Neuronal stem cell (in vitro differentiated cells): ENCODE measurements at regions not wholly inside any gene's neighbourhood (a gene's known extent, or its start where the extent isn't known, plus 50 kb on each side); places are given as distances from the start of the nearest gene placed in this dataset.
A peak's percentile ranks its signal among the peaks of the same experiment; 100 is the strongest.

Source experiments
- DNase-seq: peaks from one replicate; pipeline ENCODE4 v3.0.0-alpha.2; 2013; ENCODE audit warnings: low spot score
- H2AFZ ChIP-seq: one replicate; pipeline ENCODE4 v1.6.1; 2013; ENCODE audit warnings: mild to moderate bottlenecking, low read length, inconsistent platforms
- H2AK5ac ChIP-seq: 2 replicates; pipeline ENCODE4 v1.6.1; 2013; ENCODE audit warnings: low read depth, mild to moderate bottlenecking, inconsistent platforms, low read length, moderate library complexity, mixed read lengths
- H2BK120ac ChIP-seq: 2 replicates; pipeline ENCODE4 v1.6.1; 2013; ENCODE audit warnings: low read depth, mild to moderate bottlenecking, inconsistent platforms, low read length, moderate library complexity, mixed read lengths
- H2BK12ac ChIP-seq: one replicate; pipeline ENCODE4 v1.6.1; 2013; ENCODE audit warnings: low read length, inconsistent platforms
- H2BK15ac ChIP-seq: 2 replicates; pipeline ENCODE4 v1.6.1; 2013; ENCODE audit warnings: mild to moderate bottlenecking, low read length, inconsistent platforms, mixed read lengths
- H2BK5ac ChIP-seq: one replicate; pipeline ENCODE4 v1.6.1; 2013; ENCODE audit warnings: inconsistent platforms, mild to moderate bottlenecking, low read length, moderate library complexity
- H3K14ac ChIP-seq: one replicate; pipeline ENCODE4 v1.6.1; 2013; ENCODE audit warnings: low read length, inconsistent platforms
- H3K18ac ChIP-seq: 2 replicates; pipeline ENCODE4 v1.6.1; 2013; ENCODE audit warnings: low read length, inconsistent platforms
- H3K23ac ChIP-seq: 2 replicates; pipeline ENCODE4 v1.6.1; 2013; ENCODE audit warnings: low read depth, mild to moderate bottlenecking, mixed read lengths, low read length, inconsistent platforms; ENCODE audit not compliant: poor library complexity
- H3K27ac ChIP-seq: replicated peaks from 3 replicates; pipeline ENCODE4 v1.5.1; 2013; ENCODE audit warnings: low read length, inconsistent platforms
- H3K27me3 ChIP-seq, 3 experiments: 2 replicates each; pipeline ENCODE4 v1.6.1; 2013; ENCODE audit warnings: low read length in 3 of 3, mild to moderate bottlenecking in 2 of 3, inconsistent platforms in 1 of 3, low read depth in 1 of 3, mixed read lengths in 1 of 3, moderate library complexity in 1 of 3; ENCODE audit not compliant: control insufficient read depth in 3 of 3, insufficient read depth in 3 of 3
- H3K36me3 ChIP-seq, 2 donors: replicated peaks in 1 of 2; 2 replicates each; pipeline ENCODE4 v1.6.1; 2013; ENCODE audit warnings: low read length in 2 of 2; ENCODE audit not compliant: control insufficient read depth in 2 of 2, insufficient read depth in 2 of 2
- H3K4ac ChIP-seq: 2 replicates; pipeline ENCODE4 v1.6.1; 2013; ENCODE audit warnings: inconsistent platforms, mild to moderate bottlenecking, low read length, moderate library complexity
- H3K4me1 ChIP-seq, 2 donors: 1 replicate in 1 of 2; 2 replicates in 1 of 2; pipeline ENCODE4 v1.6.1; 2013; ENCODE audit warnings: low read length in 2 of 2, low read depth in 1 of 2; ENCODE audit not compliant: control insufficient read depth in 2 of 2, insufficient read depth in 1 of 2
- H3K4me2 ChIP-seq: one replicate; pipeline ENCODE4 v1.6.1; 2013; ENCODE audit warnings: mild to moderate bottlenecking, low read length, inconsistent platforms; ENCODE audit not compliant: insufficient read depth, poor library complexity, severe bottlenecking
- H3K4me3 ChIP-seq, 2 donors: 2 replicates each; pipeline ENCODE4 v1.5.1; 2013; ENCODE audit warnings: low read length in 2 of 2, mild to moderate bottlenecking in 2 of 2, inconsistent platforms in 1 of 2, moderate library complexity in 1 of 2
- H3K79me1 ChIP-seq: one replicate; pipeline ENCODE4 v1.6.1; 2013; ENCODE audit warnings: low read depth, mild to moderate bottlenecking, inconsistent platforms, low read length, moderate library complexity
- H3K9ac ChIP-seq: one replicate; pipeline ENCODE4 v1.6.1; 2013; ENCODE audit warnings: mild to moderate bottlenecking, low read depth, low read length, inconsistent platforms; ENCODE audit not compliant: poor library complexity
- H3K9me3 ChIP-seq, 2 donors: replicated peaks in 1 of 2; 2 replicates each; pipeline versions ENCODE3 to v1.6.1; 2013; ENCODE audit warnings: low read length in 2 of 2, mild to moderate bottlenecking in 2 of 2, inconsistent platforms in 1 of 2, low read depth in 1 of 2, mixed read lengths in 1 of 2, moderate library complexity in 1 of 2; ENCODE audit not compliant: control insufficient read depth in 2 of 2, insufficient read depth in 1 of 2
- H4K8ac ChIP-seq: one replicate; pipeline ENCODE4 v1.6.1; 2013; ENCODE audit warnings: low read depth, mild to moderate bottlenecking, inconsistent platforms, low read length, moderate library complexity
- H4K91ac ChIP-seq: one replicate; pipeline ENCODE4 v1.6.1; 2013; ENCODE audit warnings: low read length, low read depth, mild to moderate bottlenecking, inconsistent platforms; ENCODE audit not compliant: poor library complexity
- WGBS, 2 donors: extraction: QIAGEN DNeasy Blood & Tissue Kit; methylation state at CpG; one replicate each; pipeline ENCODE4 v1.1.7; 2013; ENCODE audit warnings: missing lambda C conversion rate in 2 of 2, mixed read lengths in 1 of 2; ENCODE audit not compliant: insufficient read length in 2 of 2, insufficient replicate concordance in 1 of 2; ENCODE audit errors: extremely low coverage in 2 of 2; 5-methylcytosine and 5-hydroxymethylcytosine counted together

DNA sequence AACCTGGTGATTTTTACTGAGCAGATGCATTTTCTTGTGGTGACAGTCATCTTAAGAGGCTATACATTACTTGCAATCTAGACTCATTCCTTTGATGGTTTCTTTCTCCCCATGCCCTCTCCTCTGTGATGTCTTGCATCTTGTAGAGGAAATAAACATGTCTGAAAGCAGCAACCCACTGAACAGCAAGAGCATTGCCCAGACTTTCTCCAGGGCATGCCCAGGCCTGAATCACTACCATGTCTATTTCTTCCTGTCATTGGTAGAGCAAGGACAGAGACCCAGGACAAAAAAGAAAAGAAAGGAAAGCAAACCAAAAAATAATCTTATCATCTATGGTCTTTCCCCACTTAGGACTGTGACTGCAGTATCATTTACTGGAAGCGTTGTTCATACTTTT is 326.1 kb downstream of the HNRNPD start:
- no peak overlapping the region for H3K4me2 ChIP-seq
- H3K4me3 ChIP-seq, result no peak overlapping the region
- H3K36me3 ChIP-seq, result no peaks in the 10 kb centered on the region
- no peak overlapping the region for H4K91ac ChIP-seq
- H3K4ac ChIP-seq, result no peak overlapping the region
- no peak overlapping the region for H3K27ac ChIP-seq
- no peak overlapping the region for H3K18ac ChIP-seq
- no peak overlapping the region for H2AK5ac ChIP-seq
- H3K4me1 ChIP-seq, result peaks cover 5 to 10% of the 10 kb centered on the region in 2 donors
- DNase-seq, result no peak
- no peak overlapping the region for H3K9ac ChIP-seq
- no peak overlapping the region for H3K14ac ChIP-seq
- no peak overlapping the region for H2BK12ac ChIP-seq
- H3K27me3 ChIP-seq, result peaks cover 0 to 32% (median 12%) of the 10 kb centered on the region in 3 experiments
- no peaks in the 10 kb centered on the region for H3K79me1 ChIP-seq
- no peaks in the 10 kb centered on the region for H3K9me3 ChIP-seq
- no peak overlapping the region for H2BK5ac ChIP-seq
- H2BK120ac ChIP-seq, result no peak overlapping the region
- H3K23ac ChIP-seq, result no peak overlapping the region
- no CpG with 5 or more reads among the region's 1 CpG for WGBS, 2 donors
- H4K8ac ChIP-seq, result no peak overlapping the region
- H2BK15ac ChIP-seq, result no peak overlapping the region
- H2AFZ ChIP-seq, result no peak overlapping the region

DNA sequence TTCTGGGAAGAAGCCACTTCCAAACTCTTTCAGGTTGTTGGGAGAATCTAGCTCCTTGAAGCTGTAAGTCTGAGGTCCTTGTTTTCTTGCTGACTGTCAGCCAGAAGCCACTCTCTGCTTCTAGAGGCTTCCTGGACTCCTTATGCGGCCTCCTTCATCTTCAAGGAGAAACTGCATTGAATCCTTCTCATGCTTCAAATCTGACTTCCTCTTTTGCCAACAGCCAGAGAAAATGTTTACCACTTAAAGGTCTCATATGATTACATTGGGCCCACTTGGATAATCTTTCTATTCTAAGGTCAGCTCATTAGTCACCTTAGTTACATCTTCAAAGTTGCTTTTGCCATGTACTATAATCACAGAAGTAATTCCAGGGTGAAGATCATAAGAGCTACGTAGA is 327.0 kb downstream of the HNRNPD start:
- H3K4me3 ChIP-seq, result no peak overlapping the region
- H3K9ac ChIP-seq, result no peak overlapping the region
- no peak for DNase-seq
- H3K4me1 ChIP-seq, result peaks cover 5 to 10% of the 10 kb centered on the region in 2 donors
- H3K27me3 ChIP-seq, result peaks cover 0 to 42% (median 15%) of the 10 kb centered on the region in 3 experiments
- H3K14ac ChIP-seq, result no peak overlapping the region
- H3K18ac ChIP-seq, result no peak overlapping the region
- no CpG with 5 or more reads among the region's 2 CpGs for WGBS, 2 donors
- no peak overlapping the region for H3K27ac ChIP-seq
- H2BK12ac ChIP-seq, result no peak overlapping the region
- H2AK5ac ChIP-seq, result no peak overlapping the region
- no peak overlapping the region for H3K23ac ChIP-seq
- H2BK5ac ChIP-seq, result no peak overlapping the region
- H3K4me2 ChIP-seq, result no peak overlapping the region
- no peak overlapping the region for H4K8ac ChIP-seq
- no peaks in the 10 kb centered on the region for H3K79me1 ChIP-seq
- no peak overlapping the region for H4K91ac ChIP-seq
- H2BK120ac ChIP-seq, result no peak overlapping the region
- H3K9me3 ChIP-seq, result no peaks in the 10 kb centered on the region
- H3K4ac ChIP-seq, result no peak overlapping the region
- H2BK15ac ChIP-seq, result no peak overlapping the region
- H3K36me3 ChIP-seq, result no peaks in the 10 kb centered on the region
- H2AFZ ChIP-seq, result no peak overlapping the region

DNA sequence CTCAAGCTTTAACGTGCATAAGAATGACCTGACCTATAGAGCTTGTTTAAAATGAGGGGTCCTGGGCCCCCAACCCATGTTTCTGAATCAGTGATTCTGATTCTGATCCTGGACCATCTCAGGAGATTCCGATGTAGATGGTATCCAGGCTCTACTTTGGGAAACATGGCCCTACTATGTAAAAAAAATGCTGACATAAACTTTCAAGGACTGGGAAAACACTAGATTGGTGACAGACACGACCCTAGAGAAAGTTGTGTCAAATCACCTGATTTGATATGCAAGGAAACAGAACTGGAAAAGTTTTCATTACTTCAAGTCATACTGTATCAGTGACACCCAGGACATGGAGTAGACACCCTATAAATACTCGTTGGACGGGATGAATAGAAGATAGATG is 328.5 kb downstream of the HNRNPD start:
- Histone ChIP-seq H4K91ac (no peak overlapping the region), H3K14ac (no peak overlapping the region), H4K8ac (no peak overlapping the region), H2AK5ac (no peak overlapping the region), H3K9me3 (no peaks in the 10 kb centered on the region), H3K23ac (no peak overlapping the region), H2BK120ac (no peak overlapping the region), H3K4me1 (peaks cover 5 to 10% of the 10 kb centered on the region in 2 donors), H3K36me3 (no peaks in the 10 kb centered on the region), H3K27me3 (peaks cover 0 to 51% (median 15%) of the 10 kb centered on the region in 3 experiments), H3K4me3 (no peak overlapping the region), H3K4ac (no peak overlapping the region), H2BK5ac (no peak overlapping the region), H3K27ac (no peak overlapping the region), H2BK12ac (no peak overlapping the region), H3K79me1 (no peaks in the 10 kb centered on the region), H3K4me2 (no peak overlapping the region), H3K9ac (no peak overlapping the region), H2BK15ac (no peak overlapping the region), H2AFZ (no peak overlapping the region), H3K18ac (no peak overlapping the region)
- DNase-seq, result no peak
- WGBS, 2 donors, result no CpG with 5 or more reads among the region's 5 CpGs

DNA sequence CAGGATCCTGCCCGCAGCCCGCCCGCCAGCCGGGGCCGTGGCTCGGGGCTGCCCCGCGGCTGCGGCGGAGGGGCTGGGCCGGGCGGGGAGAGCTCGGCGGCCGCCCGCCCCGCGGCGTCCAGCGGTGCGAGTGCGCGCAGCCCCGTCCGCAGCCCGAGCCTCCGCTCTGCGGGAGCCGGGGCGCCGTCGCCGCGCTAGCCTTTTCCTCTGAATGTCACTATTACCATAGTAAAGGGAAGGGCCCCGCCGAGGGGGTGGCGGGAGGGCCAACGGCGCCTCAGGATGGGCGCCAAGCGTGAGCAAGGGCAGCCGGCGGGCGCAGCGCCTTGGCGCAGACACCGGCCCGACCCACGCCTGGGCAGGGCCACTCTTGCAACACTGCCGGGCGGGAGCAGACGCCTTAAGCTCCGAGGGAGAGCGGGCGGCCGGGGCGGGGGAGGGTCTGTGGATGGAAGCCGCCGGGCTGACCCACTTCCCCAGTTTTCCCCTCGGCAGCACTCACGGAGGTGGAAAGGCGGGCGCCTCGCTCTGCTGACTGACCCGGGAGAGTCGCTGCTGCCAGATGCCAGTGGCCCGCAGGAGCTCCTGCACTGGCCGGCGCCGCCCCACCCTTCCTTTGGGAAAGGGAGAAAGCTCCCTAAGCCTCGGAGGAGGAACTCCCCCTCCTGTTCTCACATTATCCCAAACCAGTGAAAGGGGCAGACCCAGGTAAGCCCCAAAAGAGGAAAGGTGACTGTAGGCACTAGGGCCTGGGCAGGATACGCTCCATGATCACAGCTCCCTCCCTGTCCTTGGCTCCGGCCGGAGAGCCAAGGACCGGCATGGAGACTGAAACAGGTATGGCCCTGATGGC is 329.4 kb downstream of the HNRNPD start:
- no peak overlapping the region for H4K91ac ChIP-seq
- peak overlapping the region; percentile 57 for H3K9ac ChIP-seq
- no peak overlapping the region for H2AK5ac ChIP-seq
- no peaks in the 10 kb centered on the region for H3K36me3 ChIP-seq
- H3K4me1 ChIP-seq, result peaks cover 5 to 10% of the 10 kb centered on the region in 2 donors
- no peak overlapping the region for H3K23ac ChIP-seq
- no peak overlapping the region for H2BK5ac ChIP-seq
- H3K18ac ChIP-seq, result peak overlapping the region; percentile 84
- peak overlapping the region; percentile 93 for H3K4me2 ChIP-seq
- peak overlapping the region; percentile 37 to 80 for H3K4me3 ChIP-seq
- peak overlapping the region; percentile 95 for H2AFZ ChIP-seq
- DNase-seq, result peak; percentile 72
- H3K14ac ChIP-seq, result no peak overlapping the region
- H3K9me3 ChIP-seq, result no peaks in the 10 kb centered on the region
- no peak overlapping the region for H2BK12ac ChIP-seq
- H3K27ac ChIP-seq, result no peak overlapping the region
- H4K8ac ChIP-seq, result no peak overlapping the region
- no peak overlapping the region for H2BK15ac ChIP-seq
- H3K27me3 ChIP-seq, result peaks cover 0 to 51% (median 15%) of the 10 kb centered on the region in 3 experiments
- no peak overlapping the region for H2BK120ac ChIP-seq
- no peaks in the 10 kb centered on the region for H3K79me1 ChIP-seq
- no peak overlapping the region for H3K4ac ChIP-seq
- no CpG with 5 or more reads among the region's 75 CpGs for WGBS, 2 donors
